ENCODE measurements at regions not wholly inside any gene's neighbourhood (a gene's known extent, or its start where the extent isn't known, plus 50 kb on each side); places are given as distances from the start of the nearest gene placed in this dataset.
"Not testable (repeated sequence)": the region's sequence is repeated elsewhere in the genome, so short reads cannot be mapped to it uniquely, and the experiment has no call there.

- DNase-seq (ENCODE audit: low read depth in 1 of 2, low spot score in 1 of 2) = no peak
These were observed 639.0 kb upstream of the ACO1 start for GRCh38 chr9:31745468-31745867.

DNA sequence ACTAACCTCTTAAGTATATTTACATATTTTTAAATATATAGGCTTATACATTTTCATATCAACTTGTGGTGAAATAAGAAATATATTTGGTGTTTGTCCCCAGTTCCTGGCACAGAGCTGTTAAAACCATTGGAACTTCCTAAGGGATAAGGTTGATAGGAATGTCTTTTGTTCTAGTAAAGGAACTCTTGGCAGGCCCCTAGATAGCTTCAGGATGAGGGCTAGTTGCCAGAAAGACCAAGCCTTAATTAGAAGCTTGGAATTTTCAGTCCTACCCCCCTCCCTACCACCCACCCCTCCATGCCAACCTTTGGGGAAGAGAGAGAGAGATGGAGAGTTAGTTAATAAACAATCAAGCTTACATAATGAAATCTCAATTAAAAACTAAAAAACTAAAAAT, 638.6 kb upstream of the ACO1 start:
- DNase-seq (ENCODE audit: low read depth in 1 of 2, low spot score in 1 of 2) = no peak

- no peak for DNase-seq (ENCODE audit: low read depth in 1 of 2, low spot score in 1 of 2)
These were observed 630.7 kb upstream of the ACO1 start for GRCh38 chr9:31753756-31754155.

GRCh38 chr9:31759703-31760102, 624.7 kb upstream of the ACO1 start:
- no peak for DNase-seq (ENCODE audit: low read depth in 1 of 2, low spot score in 1 of 2)

DNA sequence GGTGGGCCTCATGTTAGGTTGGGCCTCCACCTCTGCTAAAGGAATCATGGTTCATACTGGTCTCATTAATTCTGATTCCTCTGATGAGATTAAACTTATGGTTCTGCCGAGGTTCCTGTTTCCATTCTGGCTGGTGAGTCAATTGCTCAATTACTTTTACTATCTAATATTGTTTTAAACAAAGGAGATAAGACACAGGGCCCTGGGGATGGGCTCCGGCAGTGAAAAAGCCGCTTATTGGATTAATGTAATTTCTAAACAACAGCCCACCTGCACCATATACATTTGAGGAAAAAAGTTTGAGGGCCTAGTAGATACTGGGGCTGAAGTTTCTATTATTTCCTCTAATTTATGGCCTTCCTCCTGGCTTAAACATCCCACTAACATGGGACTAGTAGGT, 610.4 kb upstream of the ACO1 start:
- DNase-seq (ENCODE audit: low read depth in 1 of 2, low spot score in 1 of 2) = not testable (repeated sequence)

GRCh38 chr9:31774571-31774970, 609.9 kb upstream of the ACO1 start:
- no peak for DNase-seq (ENCODE audit: low read depth in 1 of 2, low spot score in 1 of 2)

DNA sequence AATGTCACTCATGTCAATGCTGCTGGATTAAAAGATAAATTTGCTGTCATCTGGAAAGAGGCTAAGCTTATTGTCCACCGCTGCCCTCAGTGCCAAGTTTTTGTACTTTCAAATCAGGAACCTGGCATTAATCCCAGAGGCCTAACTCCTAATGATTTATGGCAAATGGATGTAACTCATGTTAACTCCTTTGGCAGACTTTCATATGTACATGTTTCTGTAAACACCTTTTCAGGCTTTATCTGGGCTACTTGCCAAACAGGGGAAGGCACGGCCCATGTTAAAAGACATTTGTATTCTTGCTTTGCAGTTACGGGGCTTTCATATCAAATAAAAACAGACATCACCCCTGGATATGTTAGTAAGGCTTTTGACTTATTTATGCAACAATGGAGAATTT, 608.0 kb upstream of the ACO1 start:
- DNase-seq (ENCODE audit: low read depth in 1 of 2, low spot score in 1 of 2) = no peak

- DNase-seq (ENCODE audit: low read depth in 1 of 2, low spot score in 1 of 2) = no peak
These were observed 601.0 kb upstream of the ACO1 start for GRCh38 chr9:31783491-31783890.

GRCh38 chr9:31790720-31791119, 593.7 kb upstream of the ACO1 start:
- no peak for DNase-seq (ENCODE audit: low read depth in 1 of 2, low spot score in 1 of 2)

DNA sequence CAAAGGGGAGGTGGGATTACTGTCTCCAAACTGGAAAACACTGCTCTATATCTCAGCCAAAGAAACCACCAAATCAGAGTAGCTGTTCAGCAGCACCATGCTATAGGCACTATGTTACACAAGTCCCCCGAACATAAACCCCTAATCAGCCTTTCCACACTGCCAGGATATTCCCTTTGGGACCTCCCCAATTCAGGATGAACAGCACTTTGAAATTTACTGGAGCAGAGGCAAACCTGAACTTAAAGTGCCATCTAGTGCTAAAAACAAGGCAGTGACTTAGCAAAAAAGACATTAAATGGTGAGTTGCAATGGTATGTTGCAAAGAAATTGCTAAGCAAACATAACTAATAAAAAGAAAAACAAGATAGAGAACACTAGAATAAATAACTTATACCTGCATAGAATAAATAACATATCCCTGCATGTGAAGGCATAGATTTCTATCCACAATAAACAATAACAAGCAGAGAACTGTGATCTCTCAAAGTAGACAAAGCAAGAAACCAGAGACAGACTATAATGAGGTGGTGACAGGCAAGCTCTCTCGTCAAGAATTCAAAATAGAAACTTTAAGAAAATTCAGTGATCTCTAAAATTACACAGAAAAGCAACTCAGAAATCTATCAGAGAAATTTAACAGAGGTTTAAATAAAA, 584.4 kb upstream of the ACO1 start:
- no peak for DNase-seq (ENCODE audit: low read depth in 1 of 2, low spot score in 1 of 2)

DNA sequence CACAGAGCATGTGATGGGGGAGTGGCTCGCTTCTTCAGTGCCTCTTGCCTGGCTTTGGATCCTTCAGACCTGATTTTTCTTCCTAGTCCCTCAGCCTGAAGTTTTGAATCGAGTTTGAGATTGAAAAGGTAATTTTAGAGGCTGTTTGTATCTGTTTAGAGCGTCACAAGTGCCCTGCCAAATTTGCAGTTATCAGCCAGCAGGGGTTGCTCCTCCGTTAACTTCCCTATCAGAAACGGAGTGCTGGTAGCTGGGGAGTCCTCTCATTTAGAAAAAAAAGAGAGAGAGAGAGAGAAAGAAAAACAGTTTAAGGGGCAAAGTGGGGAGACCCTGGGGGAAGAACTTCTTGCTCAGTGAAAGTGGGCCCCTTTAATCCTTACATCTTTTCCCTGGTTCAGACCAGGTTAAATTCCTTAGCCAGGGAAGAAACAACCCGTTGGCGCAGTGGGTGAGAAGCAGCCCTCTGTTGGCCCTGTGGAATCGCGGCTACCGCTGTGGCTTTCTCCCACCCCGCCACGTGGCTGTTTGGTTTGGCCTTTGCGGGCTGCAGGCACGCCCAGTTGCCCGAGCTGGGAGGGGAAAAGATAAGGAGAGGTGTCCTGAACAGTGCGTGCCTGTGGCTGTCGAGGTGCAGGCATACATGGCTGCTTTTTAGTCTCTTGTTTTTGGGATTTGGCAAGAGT, 576.7 kb upstream of the ACO1 start:
- DNase-seq (ENCODE audit: low read depth in 1 of 2, low spot score in 1 of 2) = no peak

GRCh38 chr9:31808766-31809165, 575.7 kb upstream of the ACO1 start:
- DNase-seq (ENCODE audit: low read depth in 1 of 2, low spot score in 1 of 2) = no peak

DNA sequence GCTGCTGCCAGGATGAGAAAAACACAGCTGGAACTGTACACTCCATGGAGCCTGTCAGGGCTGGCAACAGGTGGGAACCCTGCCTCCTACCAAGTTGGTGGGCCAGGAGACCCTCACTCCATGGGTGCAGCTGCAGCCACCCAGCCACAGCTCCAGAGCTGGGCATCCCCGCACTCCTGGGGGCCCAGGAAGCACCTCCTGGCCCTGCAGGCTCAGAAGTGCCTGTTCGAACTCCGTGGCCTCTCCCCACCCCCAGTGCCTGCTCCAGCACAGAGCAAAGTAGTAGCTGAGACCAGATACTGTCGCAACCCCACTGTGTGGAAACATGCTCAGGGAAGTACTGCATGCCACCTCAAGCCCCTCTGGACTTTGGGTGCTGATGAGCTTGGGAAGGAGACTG, 564.0 kb upstream of the ACO1 start:
- DNase-seq (ENCODE audit: low read depth in 1 of 2, low spot score in 1 of 2) = no peak

- no peak for DNase-seq (ENCODE audit: low read depth in 1 of 2, low spot score in 1 of 2)
These were observed 562.9 kb upstream of the ACO1 start for GRCh38 chr9:31821583-31821982.

GRCh38 chr9:31823365-31823764, 561.1 kb upstream of the ACO1 start:
- DNase-seq (ENCODE audit: low read depth in 1 of 2, low spot score in 1 of 2) = no peak

- DNase-seq (ENCODE audit: low read depth in 1 of 2, low spot score in 1 of 2) = no peak
These were observed 559.6 kb upstream of the ACO1 start for GRCh38 chr9:31824860-31825259.

GRCh38 chr9:31837211-31837610, 547.2 kb upstream of the ACO1 start:
- DNase-seq (ENCODE audit: low read depth in 1 of 2, low spot score in 1 of 2) = no peak

DNA sequence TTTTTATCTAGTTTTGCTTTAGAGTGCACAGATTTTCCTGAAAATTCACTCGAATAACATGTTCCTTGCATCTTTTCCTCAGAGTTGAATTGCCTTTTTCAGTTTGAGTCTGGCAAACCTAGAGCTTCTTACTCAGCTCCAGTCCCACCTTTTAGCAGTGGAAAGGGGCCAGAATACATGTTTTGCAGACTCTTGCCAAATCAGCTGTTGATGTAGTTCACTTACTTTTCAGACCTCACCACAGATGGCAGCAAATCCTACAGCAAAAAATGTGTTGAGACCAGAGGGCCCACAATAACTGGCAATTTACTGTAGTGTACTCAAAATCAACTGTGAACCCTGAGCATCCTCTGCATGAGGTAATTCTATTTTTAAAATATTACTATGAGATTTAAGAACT, 545.2 kb upstream of the ACO1 start:
- DNase-seq (ENCODE audit: low read depth in 1 of 2, low spot score in 1 of 2) = no peak

DNA sequence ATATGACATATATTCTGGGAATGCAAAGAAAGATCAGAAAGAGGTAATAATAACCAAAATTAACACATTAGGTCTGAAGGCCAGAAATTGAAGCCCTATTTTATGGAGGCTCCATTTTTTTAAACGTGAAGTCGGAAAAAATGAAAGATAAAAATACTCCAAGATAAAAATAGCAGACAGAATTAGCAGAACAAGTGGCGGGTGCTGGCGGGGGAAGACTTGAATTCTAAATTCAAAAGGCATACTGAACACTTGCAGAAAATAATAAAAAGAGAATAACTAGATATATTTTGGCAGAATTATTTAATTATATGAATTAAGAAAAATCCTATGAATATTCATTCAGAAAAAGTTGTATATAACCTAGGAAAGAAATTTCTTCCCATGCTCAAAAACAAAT, 543.7 kb upstream of the ACO1 start:
- no peak for DNase-seq (ENCODE audit: low read depth in 1 of 2, low spot score in 1 of 2)

DNA sequence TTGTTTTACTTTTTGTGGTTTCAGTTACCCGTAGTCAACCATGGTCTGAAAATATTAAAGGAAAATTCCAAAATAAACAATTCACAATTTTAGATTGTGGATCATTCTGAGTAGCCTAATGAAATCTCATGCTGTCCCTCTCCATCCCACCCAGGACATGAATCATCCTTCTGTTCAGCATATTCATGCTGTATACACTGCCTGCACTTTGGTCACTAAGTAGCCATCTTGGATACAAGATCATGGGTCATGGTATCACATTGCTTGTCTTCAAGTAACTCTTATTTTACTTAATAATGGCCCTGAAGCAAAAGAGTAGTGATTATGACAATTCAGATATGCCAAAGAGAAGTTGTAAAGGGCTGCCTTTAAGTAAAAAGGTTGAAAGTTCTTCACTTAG, 536.5 kb upstream of the ACO1 start:
- DNase-seq (ENCODE audit: low read depth in 1 of 2, low spot score in 1 of 2) = no peak

GRCh38 chr9:31848505-31849285, 535.7 kb upstream of the ACO1 start:
- DNase-seq (ENCODE audit: low read depth in 1 of 2, low spot score in 1 of 2) = no peak

- DNase-seq (ENCODE audit: low read depth in 1 of 2, low spot score in 1 of 2) = no peak
These were observed 530.3 kb upstream of the ACO1 start for GRCh38 chr9:31854187-31854586.

Measured in stimulated activated CD4-positive, alpha-beta T cell treated with anti-CD3 and anti-CD28 coated beads, Interleukin-15, amount 100 ng/mL, for 1 hour (primary cell).